ENCODE measurements at regions not wholly inside any gene's neighbourhood (a gene's known extent, or its start where the extent isn't known, plus 50 kb on each side); places are given as distances from the start of the nearest gene placed in this dataset.

DNA sequence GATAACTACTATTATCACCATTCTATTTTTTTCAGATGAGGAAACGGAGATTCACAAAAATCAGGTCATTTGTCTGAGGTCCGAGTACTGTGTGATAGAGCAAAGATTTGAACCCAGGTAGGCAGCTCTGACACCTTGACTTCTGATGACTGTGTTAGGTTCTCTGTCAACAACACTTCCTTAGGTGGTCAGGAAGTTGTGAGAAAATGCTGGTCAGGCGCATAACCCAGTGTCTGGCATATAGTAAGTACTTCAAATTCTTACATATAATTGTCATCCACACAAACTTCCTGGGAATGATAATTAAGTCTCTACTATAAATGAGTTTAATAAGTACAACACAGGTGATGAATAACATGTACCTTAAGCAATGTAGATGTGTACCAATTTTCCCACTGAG is 381.5 kb downstream of the NEBL start:
- H3K4me1 ChIP-seq: no peaks in the 10 kb centered on the region
- no peaks in the 10 kb centered on the region for H3K9me3 ChIP-seq
- no peak overlapping the region for H3K27ac ChIP-seq
- ATAC-seq: no peak
- intact Hi-C loops (cut with DNase I): no loop called here
- TF ChIP-seq, protein P1, sequence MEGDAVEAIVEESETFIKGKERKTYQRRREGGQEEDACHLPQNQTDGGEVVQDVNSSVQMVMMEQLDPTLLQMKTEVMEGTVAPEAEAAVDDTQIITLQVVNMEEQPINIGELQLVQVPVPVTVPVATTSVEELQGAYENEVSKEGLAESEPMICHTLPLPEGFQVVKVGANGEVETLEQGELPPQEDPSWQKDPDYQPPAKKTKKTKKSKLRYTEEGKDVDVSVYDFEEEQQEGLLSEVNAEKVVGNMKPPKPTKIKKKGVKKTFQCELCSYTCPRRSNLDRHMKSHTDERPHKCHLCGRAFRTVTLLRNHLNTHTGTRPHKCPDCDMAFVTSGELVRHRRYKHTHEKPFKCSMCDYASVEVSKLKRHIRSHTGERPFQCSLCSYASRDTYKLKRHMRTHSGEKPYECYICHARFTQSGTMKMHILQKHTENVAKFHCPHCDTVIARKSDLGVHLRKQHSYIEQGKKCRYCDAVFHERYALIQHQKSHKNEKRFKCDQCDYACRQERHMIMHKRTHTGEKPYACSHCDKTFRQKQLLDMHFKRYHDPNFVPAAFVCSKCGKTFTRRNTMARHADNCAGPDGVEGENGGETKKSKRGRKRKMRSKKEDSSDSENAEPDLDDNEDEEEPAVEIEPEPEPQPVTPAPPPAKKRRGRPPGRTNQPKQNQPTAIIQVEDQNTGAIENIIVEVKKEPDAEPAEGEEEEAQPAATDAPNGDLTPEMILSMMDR (IDR thresholded peaks at IDR 0.05): no peak
- TF ChIP-seq POLR2A (IDR thresholded peaks at IDR 0.05): no peak
- no peak for DNase-seq
- no peak overlapping the region for H3K4me3 ChIP-seq
- WGBS, 2 donors: 49 to 70% methylated on average over 3 of the region's 3 CpGs
- no peaks in the 10 kb centered on the region for H3K27me3 ChIP-seq
- no peaks in the 10 kb centered on the region for H3K36me3 ChIP-seq (replicated peaks in 1 of 2; ENCODE audit: insufficient read depth in 1 of 2, low read depth in 2 of 2)

DNA sequence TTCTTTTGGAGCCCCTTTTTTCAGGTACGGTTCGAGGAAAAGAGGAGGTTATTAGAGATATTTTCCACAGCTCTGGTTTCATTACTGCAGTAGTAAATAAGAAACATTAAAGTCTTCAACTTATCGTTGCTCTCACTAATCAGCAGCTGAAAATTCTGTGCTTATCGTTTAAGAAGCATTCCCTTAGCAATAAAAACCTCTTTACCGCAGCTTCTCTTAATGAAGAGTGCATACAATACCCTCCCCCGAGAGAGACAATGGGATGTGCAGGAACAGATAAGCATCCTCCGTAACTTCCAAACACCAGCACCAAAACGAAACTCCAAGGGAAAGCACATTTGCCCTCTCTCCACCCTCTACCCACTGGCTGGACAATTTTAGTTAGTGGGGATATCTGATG is 384.5 kb downstream of the NEBL start:
- TF ChIP-seq, protein P1 (IDR thresholded peaks at IDR 0.05): no peak
- no peak for TF ChIP-seq POLR2A (IDR thresholded peaks at IDR 0.05)
- no peak overlapping the region for H3K27ac ChIP-seq
- no peak for DNase-seq
- no peaks in the 10 kb centered on the region for H3K27me3 ChIP-seq
- H3K4me1 ChIP-seq: no peaks in the 10 kb centered on the region
- H3K9me3 ChIP-seq: no peaks in the 10 kb centered on the region
- H3K4me3 ChIP-seq: no peak overlapping the region
- no peaks in the 10 kb centered on the region for H3K36me3 ChIP-seq (replicated peaks in 1 of 2; ENCODE audit: insufficient read depth in 1 of 2, low read depth in 2 of 2)
- 34 to 59% methylated on average over 8 of the region's 8 CpGs for WGBS, 2 donors
- ATAC-seq: no peak
- intact Hi-C loops (cut with DNase I): no loop called here

DNA sequence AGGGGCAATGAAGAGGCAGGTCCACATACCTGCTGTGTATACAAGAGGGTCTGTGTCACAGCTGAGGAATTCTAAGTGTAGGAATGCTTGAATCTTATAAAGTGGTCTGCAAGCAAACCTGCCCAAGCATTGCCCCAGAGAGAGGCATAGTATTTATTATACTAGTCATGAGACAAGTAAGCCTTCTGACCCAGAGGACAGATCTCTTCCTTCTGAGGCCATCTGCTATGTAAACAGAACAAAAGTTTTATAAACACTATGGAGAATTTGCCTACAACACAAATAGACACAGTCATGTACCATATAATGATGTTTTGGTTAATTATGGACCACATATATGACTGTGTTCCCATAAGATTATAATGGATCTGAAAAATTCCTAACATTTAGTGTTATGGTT is 388.2 kb downstream of the NEBL start:
- Histone ChIP-seq H3K36me3 (replicated peaks in 1 of 2; ENCODE audit: insufficient read depth in 1 of 2, low read depth in 2 of 2) (no peaks in the 10 kb centered on the region), H3K9me3 (no peaks in the 10 kb centered on the region), H3K4me1 (no peaks in the 10 kb centered on the region), H3K4me3 (no peak overlapping the region), H3K27ac (no peak overlapping the region), H3K27me3 (no peaks in the 10 kb centered on the region)
- TF ChIP-seq POLR2A (IDR thresholded peaks at IDR 0.05): no peak
- TF ChIP-seq, protein P1 (IDR thresholded peaks at IDR 0.05): no peak
- no peak for ATAC-seq
- intact Hi-C loops (cut with DNase I): no loop called here
- no peak for DNase-seq

DNA sequence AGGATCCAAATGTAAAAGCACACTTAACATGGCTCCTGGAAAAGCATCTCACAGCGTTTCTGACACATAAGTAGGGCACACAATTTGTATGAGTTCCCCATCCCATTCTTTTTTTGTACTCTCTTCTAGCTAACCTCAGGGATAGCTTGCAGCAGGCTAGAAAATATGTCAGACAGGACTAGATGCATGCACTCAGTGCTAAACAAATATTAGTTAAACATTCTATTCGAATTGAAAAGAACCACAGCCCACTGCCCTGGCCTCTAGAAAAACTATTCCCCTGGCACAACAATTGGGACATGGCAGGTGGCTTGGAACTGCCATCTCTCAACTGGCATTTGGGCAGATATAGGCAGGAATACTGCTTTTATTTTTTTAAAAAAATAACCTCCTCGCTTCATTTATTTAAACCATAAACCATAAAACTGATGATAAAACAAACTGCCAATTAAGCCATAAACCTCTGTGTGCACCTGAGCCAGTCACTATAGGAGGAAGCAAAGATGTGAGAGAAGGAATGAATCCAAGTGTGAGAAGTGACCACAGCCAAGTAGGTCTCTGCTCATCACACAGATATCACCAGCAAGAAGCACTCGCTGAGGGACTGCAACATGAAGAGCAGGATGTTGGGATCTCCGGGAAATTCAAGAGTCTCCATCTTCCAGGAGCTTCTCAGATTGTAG is 394.1 kb downstream of the NEBL start:
- no peak for TF ChIP-seq POLR2A (IDR thresholded peaks at IDR 0.05)
- TF ChIP-seq, protein P1 (IDR thresholded peaks at IDR 0.05): no peak
- H3K36me3 ChIP-seq (replicated peaks in 1 of 2; ENCODE audit: insufficient read depth in 1 of 2, low read depth in 2 of 2): no peaks in the 10 kb centered on the region
- no peaks in the 10 kb centered on the region for H3K27me3 ChIP-seq
- no peak overlapping the region for H3K27ac ChIP-seq
- no peaks in the 10 kb centered on the region for H3K9me3 ChIP-seq
- intact Hi-C loops (cut with DNase I): no loop called here
- 46 to 51% methylated on average over 5 of the region's 5 CpGs for WGBS, 2 donors
- ATAC-seq: no peak
- no peak overlapping the region for H3K4me3 ChIP-seq
- no peaks in the 10 kb centered on the region for H3K4me1 ChIP-seq
- DNase-seq: no peak

DNA sequence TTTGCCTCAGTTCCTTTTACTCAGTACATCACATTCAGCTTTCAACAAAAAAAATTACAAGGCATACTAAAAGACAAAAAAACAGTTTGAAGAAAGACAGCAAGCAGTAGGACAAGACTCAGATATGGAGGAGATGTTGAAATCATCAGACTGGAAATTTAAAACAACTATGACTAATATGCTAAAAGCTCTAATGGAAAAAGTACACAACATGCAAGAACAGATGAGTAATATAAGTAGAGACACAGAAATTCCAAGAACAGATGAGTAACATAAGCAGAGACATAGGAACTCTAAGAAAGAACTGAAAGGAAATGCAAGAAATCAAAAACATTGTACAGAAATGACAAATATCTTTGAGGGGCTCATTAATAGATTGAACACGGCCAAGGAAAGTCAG is 402.6 kb downstream of the NEBL start:
- DNase-seq (no peak), ATAC-seq (no peak)
- 53 to 66% methylated on average over 1 of the region's 1 CpG for WGBS, 2 donors
- H3K27me3 ChIP-seq: no peaks in the 10 kb centered on the region
- H3K4me1 ChIP-seq: no peaks in the 10 kb centered on the region
- TF ChIP-seq POLR2A (IDR thresholded peaks at IDR 0.05): no peak
- TF ChIP-seq, protein P1 (IDR thresholded peaks at IDR 0.05): no peak
- no peaks in the 10 kb centered on the region for H3K36me3 ChIP-seq (replicated peaks in 1 of 2; ENCODE audit: insufficient read depth in 1 of 2, low read depth in 2 of 2)
- intact Hi-C loops (cut with DNase I): no loop called here
- H3K4me3 ChIP-seq: no peak overlapping the region
- H3K9me3 ChIP-seq: no peaks in the 10 kb centered on the region
- no peak overlapping the region for H3K27ac ChIP-seq

Data from body of pancreas (tissue), 4 donors.